Mesendoderm (in vitro differentiated cells): ENCODE measurements at regions not wholly inside any gene's neighbourhood (a gene's known extent, or its start where the extent isn't known, plus 50 kb on each side); places are given as distances from the start of the nearest gene placed in this dataset.
"Not testable (repeated sequence)": the region's sequence is repeated elsewhere in the genome, so short reads cannot be mapped to it uniquely, and the experiment has no call there.

Source experiments
- DNase-seq: peaks from one replicate; pipeline ENCODE4 v3.0.0; 2013
- H2AK5ac ChIP-seq: 2 replicates; pipeline ENCODE4 v1.6.1; 2013; ENCODE audit warnings: low read length, inconsistent platforms
- H2BK120ac ChIP-seq: 2 replicates; pipeline ENCODE4 v1.6.1; 2013; ENCODE audit warnings: low read depth, mild to moderate bottlenecking, low read length, moderate library complexity, mixed read lengths
- H2BK15ac ChIP-seq: replicated peaks from 2 replicates; pipeline ENCODE4 v1.6.1; 2013; ENCODE audit warnings: low read depth, mild to moderate bottlenecking, moderate library complexity
- H2BK5ac ChIP-seq: 2 replicates; pipeline ENCODE4 v1.6.1; 2013; ENCODE audit warnings: low read length, inconsistent platforms
- H3K18ac ChIP-seq: 2 replicates; pipeline ENCODE4 v1.6.1; 2013; ENCODE audit warnings: mild to moderate bottlenecking, low read length, mixed read lengths
- H3K23ac ChIP-seq: one replicate; pipeline ENCODE4 v1.6.1; 2013; ENCODE audit warnings: low read length
- H3K27ac ChIP-seq: 2 replicates; pipeline ENCODE4 v1.5.1; 2013; ENCODE audit warnings: low read depth, mild to moderate bottlenecking, inconsistent platforms, low read length, moderate library complexity
- H3K27me3 ChIP-seq: 2 replicates; pipeline ENCODE4 v1.6.1; 2013; ENCODE audit warnings: low read length, control low read depth, mild to moderate bottlenecking, inconsistent platforms; ENCODE audit not compliant: insufficient read depth, poor library complexity
- H3K36me3 ChIP-seq: 2 replicates; pipeline ENCODE4 v1.6.1; 2013; ENCODE audit warnings: low read length, inconsistent platforms; ENCODE audit not compliant: control insufficient read depth, insufficient read depth
- H3K4ac ChIP-seq: one replicate; pipeline ENCODE4 v1.6.1; 2013; ENCODE audit warnings: low read depth, mild to moderate bottlenecking, low read length, moderate library complexity
- H3K4me1 ChIP-seq: 2 replicates; pipeline ENCODE4 v1.6.1; 2013; ENCODE audit warnings: low read depth, low read length, inconsistent platforms; ENCODE audit not compliant: control insufficient read depth
- H3K4me2 ChIP-seq: 2 replicates; pipeline ENCODE4 v1.6.1; 2013; ENCODE audit warnings: low read length
- H3K4me3 ChIP-seq: 2 replicates; pipeline ENCODE4 v1.5.1; 2013; ENCODE audit warnings: mild to moderate bottlenecking, low read length
- H3K56ac ChIP-seq: one replicate; pipeline ENCODE4 v1.6.1; 2013; ENCODE audit warnings: low read length
- H3K79me1 ChIP-seq: 2 replicates; pipeline ENCODE4 v1.6.1; 2013; ENCODE audit warnings: low read length, inconsistent platforms
- H3K79me2 ChIP-seq: 2 replicates; pipeline ENCODE4 v1.6.1; 2013; ENCODE audit warnings: mild to moderate bottlenecking, low read length; ENCODE audit not compliant: control insufficient read depth, insufficient read depth
- H3K9ac ChIP-seq: 2 replicates; pipeline ENCODE4 v1.6.1; 2013; ENCODE audit warnings: low read length, inconsistent platforms
- H4K5ac ChIP-seq: one replicate; pipeline ENCODE4 v1.6.1; 2013; ENCODE audit warnings: low read length
- H4K8ac ChIP-seq: one replicate; pipeline ENCODE4 v1.6.1; 2013; ENCODE audit warnings: low read depth, mild to moderate bottlenecking, control low read depth, low read length, moderate library complexity
- WGBS: extraction: QIAGEN DNeasy Blood & Tissue Kit; methylation state at CpG from one replicate; pipeline ENCODE4 v1.1.7; 2013; ENCODE audit warnings: low lambda C conversion rate, missing lambda C conversion rate; ENCODE audit not compliant: insufficient coverage; ENCODE audit errors: extremely low coverage; 5-methylcytosine and 5-hydroxymethylcytosine counted together

DNA sequence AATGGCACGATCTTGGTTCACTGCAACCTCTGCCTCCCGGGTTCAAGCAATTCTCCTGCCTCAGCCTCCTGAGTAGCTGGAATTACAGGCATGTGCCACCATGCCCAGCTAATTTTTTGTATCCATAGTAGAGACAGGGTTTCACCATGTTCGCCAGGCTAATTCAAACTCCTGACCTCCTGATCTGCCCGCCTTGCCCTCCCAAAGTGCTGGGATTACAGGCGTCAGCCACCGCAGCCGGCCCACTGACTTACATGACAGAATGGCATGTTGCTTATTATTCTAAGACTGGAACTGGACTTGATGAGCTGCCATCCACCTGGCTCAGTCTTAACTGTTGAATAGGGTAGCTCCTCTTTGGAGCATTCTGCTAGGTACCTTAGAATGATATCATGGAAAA, 363.6 kb upstream of the CCNH start:
- not testable (repeated sequence) for DNase-seq, H3K4me3 ChIP-seq, H3K23ac ChIP-seq, H3K27ac ChIP-seq, H3K56ac ChIP-seq, H3K9ac ChIP-seq, H3K4ac ChIP-seq, H3K18ac ChIP-seq, H2BK15ac ChIP-seq, H3K79me2 ChIP-seq, H2BK120ac ChIP-seq, H3K79me1 ChIP-seq, H4K5ac ChIP-seq, H2AK5ac ChIP-seq, H3K4me2 ChIP-seq, H3K27me3 ChIP-seq, H3K36me3 ChIP-seq, H2BK5ac ChIP-seq, H3K4me1 ChIP-seq, H4K8ac ChIP-seq
- WGBS = no CpG with 5 or more reads among the region's 7 CpGs

DNA sequence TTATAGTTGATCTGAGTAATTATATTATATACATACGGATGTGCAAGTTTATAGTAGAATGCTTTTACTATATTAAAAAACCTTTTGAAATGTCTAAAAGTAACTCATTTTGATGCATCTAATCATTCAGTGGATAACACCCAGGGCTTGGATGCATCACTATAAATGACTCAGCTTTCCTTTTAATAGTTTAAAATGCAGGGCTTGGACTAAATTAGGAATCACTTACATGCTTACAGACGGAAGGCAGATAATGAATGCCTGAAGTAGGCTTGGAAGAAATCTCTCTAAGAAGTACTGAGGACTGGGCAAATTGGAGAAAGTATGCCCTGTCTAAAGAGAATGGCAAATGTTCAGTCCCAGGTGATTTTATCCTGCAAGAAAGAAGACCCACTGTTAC, 362.5 kb upstream of the CCNH start:
- Histone ChIP-seq H3K4me1 (no peaks in the 10 kb centered on the region), H2AK5ac (no peak overlapping the region), H3K36me3 (no peaks in the 10 kb centered on the region), H2BK15ac (no peak overlapping the region), H3K79me1 (no peaks in the 10 kb centered on the region), H3K27me3 (no peaks in the 10 kb centered on the region), H2BK120ac (no peak overlapping the region), H2BK5ac (no peak overlapping the region), H3K23ac (no peak overlapping the region), H3K4me2 (no peak overlapping the region), H3K27ac (no peak overlapping the region), H3K18ac (no peak overlapping the region), H3K4ac (no peak overlapping the region), H3K9ac (no peak overlapping the region), H3K56ac (no peak overlapping the region), H4K5ac (no peak overlapping the region), H3K4me3 (no peak overlapping the region), H3K79me2 (no peaks in the 10 kb centered on the region), H4K8ac (no peak overlapping the region)
- no CpG with 5 or more reads among the region's 2 CpGs for WGBS
- DNase-seq = no peak

DNA sequence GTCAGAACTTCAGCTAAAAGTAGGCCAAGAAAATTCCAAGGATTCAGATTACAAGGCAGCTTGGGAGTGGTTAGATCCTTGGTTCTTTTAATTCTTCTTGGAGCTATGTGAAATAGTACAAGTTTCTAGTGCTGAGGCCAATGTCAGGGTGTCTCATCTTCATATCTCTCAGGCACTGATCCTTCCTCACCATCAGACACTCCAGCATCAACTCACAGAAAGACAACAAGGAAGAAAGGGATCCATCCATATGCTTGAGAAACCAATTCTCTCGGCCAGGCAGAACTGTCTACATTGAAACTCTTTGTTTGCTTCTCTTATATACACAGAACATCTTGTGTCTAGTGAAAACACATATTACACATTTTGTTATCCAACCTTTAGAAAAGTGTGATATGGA, 362.1 kb upstream of the CCNH start:
- no CpG with 5 or more reads among the region's 1 CpG for WGBS
- Histone ChIP-seq H3K27me3 (no peaks in the 10 kb centered on the region), H3K9ac (no peak overlapping the region), H3K36me3 (no peaks in the 10 kb centered on the region), H3K18ac (no peak overlapping the region), H4K5ac (no peak overlapping the region), H3K4ac (no peak overlapping the region), H3K79me2 (no peaks in the 10 kb centered on the region), H3K56ac (no peak overlapping the region), H3K23ac (no peak overlapping the region), H4K8ac (no peak overlapping the region), H2BK5ac (no peak overlapping the region), H3K4me1 (no peaks in the 10 kb centered on the region), H2AK5ac (no peak overlapping the region), H3K79me1 (no peaks in the 10 kb centered on the region), H2BK120ac (no peak overlapping the region), H3K4me3 (no peak overlapping the region), H3K27ac (no peak overlapping the region), H3K4me2 (no peak overlapping the region), H2BK15ac (no peak overlapping the region)
- DNase-seq = no peak

DNA sequence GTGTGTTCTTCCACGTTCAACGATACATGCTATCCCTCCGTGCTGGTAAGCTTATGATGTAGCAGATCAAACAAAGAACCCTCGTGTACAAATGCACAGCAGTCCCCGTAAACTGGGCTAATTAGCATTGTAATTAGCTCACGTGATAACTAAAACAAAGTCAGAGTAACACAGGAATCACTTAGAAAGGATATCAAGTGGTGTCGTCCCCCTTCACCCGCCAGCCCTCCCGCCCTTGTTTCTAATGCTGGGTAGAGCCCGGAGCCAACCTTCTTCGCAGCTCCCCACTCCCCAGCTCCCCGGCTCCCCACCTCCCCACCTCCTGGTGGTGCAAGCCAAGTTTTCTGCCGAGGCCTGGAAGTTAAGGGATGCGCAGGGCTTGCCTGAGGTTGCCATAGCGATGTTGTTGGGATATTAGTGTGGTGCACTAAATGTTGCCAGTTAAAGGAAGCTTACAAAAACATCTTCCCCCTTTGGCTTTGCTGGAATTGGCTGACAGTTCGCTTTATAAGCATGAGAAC, 357.9 kb upstream of the CCNH start:
- Histone ChIP-seq H3K4me2 (peak overlapping the region; percentile 9), H3K27ac (no peak overlapping the region), H3K36me3 (no peaks in the 10 kb centered on the region), H3K56ac (no peak overlapping the region), H2BK5ac (no peak overlapping the region), H3K9ac (no peak overlapping the region), H4K5ac (no peak overlapping the region), H3K79me2 (no peaks in the 10 kb centered on the region), H3K18ac (no peak overlapping the region), H4K8ac (no peak overlapping the region), H3K4ac (no peak overlapping the region), H3K23ac (no peak overlapping the region), H3K4me3 (no peak overlapping the region), H3K27me3 (no peaks in the 10 kb centered on the region), H2BK15ac (no peak overlapping the region), H3K79me1 (no peaks in the 10 kb centered on the region), H2AK5ac (no peak overlapping the region), H2BK120ac (no peak overlapping the region), H3K4me1 (no peaks in the 10 kb centered on the region)
- DNase-seq = peak; percentile 48
- WGBS = no CpG with 5 or more reads among the region's 16 CpGs

DNA sequence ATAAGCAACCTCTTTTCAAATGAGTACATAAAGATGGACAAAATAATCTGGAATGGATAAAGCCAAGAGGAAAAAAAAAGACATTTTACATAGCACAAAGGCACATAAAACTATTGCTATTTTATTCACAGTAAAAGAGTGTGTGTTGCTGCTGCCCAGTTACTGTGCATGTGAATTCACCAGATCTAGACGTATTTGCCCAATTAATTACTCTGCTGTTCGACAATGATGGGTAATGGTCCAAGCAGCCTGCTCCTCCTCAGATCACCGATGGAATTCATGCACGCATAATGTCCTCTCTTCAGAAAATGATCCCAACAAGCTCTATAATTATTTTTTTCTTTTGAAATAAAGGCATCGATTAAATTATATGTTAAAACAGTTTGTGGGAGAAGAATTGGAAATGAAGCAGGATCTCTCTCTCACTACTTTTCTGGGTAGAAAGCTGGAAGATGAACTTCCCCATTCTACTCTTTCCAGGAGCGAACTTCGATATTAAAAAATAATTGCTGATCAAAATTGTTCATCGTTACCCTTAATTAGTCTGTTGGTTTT, 357.4 kb upstream of the CCNH start:
- Histone ChIP-seq H3K4me1 (no peaks in the 10 kb centered on the region), H3K36me3 (no peaks in the 10 kb centered on the region), H3K18ac (no peak overlapping the region), H3K9ac (no peak overlapping the region), H4K8ac (no peak overlapping the region), H2BK5ac (no peak overlapping the region), H4K5ac (no peak overlapping the region), H3K4me3 (no peak overlapping the region), H3K4ac (no peak overlapping the region), H2BK120ac (no peak overlapping the region), H2BK15ac (no peak overlapping the region), H3K79me1 (no peaks in the 10 kb centered on the region), H3K79me2 (no peaks in the 10 kb centered on the region), H3K23ac (no peak overlapping the region), H3K56ac (no peak overlapping the region), H3K4me2 (no peak overlapping the region), H2AK5ac (no peak overlapping the region), H3K27me3 (no peaks in the 10 kb centered on the region), H3K27ac (no peak overlapping the region)
- DNase-seq = no peak
- WGBS = no CpG with 5 or more reads among the region's 8 CpGs

DNA sequence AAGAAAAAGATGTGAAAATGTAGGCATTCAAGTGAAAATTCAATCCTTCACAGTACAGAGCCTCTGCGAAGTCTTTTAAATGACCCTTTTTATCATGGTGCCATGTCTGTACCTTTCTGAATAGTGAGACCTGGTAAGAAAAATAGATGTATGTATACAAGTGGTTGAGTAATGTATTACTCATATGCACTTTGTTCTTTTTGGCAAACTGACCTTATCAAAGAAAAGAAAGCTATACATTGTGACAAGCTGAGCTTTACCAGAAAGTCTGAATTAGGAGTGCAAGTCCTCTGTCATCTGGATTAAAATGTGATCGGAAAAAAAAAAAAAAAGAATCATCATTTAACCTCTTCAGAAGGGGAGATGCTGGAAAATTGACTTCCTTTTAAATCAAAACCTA, 356.4 kb upstream of the CCNH start:
- Histone ChIP-seq H3K79me1 (no peaks in the 10 kb centered on the region), H3K18ac (no peak overlapping the region)

More for the DNA sequence above, 356.4 kb upstream of the CCNH start:
- no peak overlapping the region for H3K9ac ChIP-seq
- H3K4ac ChIP-seq = no peak overlapping the region
- no peak overlapping the region for H4K8ac ChIP-seq
- H2BK120ac ChIP-seq = no peak overlapping the region
- H3K27me3 ChIP-seq = no peaks in the 10 kb centered on the region
- no peak overlapping the region for H3K4me3 ChIP-seq
- H2BK15ac ChIP-seq = no peak overlapping the region
- H3K27ac ChIP-seq = no peak overlapping the region
- H3K79me2 ChIP-seq = no peaks in the 10 kb centered on the region
- WGBS = no CpG with 5 or more reads among the region's 2 CpGs
- H2BK5ac ChIP-seq = no peak overlapping the region
- H3K36me3 ChIP-seq = no peaks in the 10 kb centered on the region
- no peak overlapping the region for H2AK5ac ChIP-seq
- no peak overlapping the region for H3K4me2 ChIP-seq
- H4K5ac ChIP-seq = no peak overlapping the region
- no peak for DNase-seq
- no peaks in the 10 kb centered on the region for H3K4me1 ChIP-seq
- H3K56ac ChIP-seq = no peak overlapping the region
- H3K23ac ChIP-seq = no peak overlapping the region
